Esophagus muscularis mucosa (tissue), 4 donors: ENCODE measurements at regions not wholly inside any gene's neighbourhood (a gene's known extent, or its start where the extent isn't known, plus 50 kb on each side); places are given as distances from the start of the nearest gene placed in this dataset.

ENCODE experiments used
- DNase-seq: peaks from one replicate; pipeline ENCODE4 v3.0.0-alpha.2; 2017; ENCODE audit errors: extremely low spot score
- H3K27ac ChIP-seq, 4 donors: fragments of 200-600 bp; sonication (generic); replicated peaks in 1 of 4; 1 replicate in 3 of 4; 2 replicates in 1 of 4; pipeline ENCODE4 v1.5.1; 2016 to 2019; ENCODE audit warnings: mild to moderate bottlenecking in 1 of 4
- H3K27me3 ChIP-seq, 4 donors: fragments of 200-600 bp; sonication (generic); one replicate each; pipeline versions ENCODE4 v1.5.1 to v1.6.0; 2016 to 2019
- H3K36me3 ChIP-seq, 4 donors: fragments of 200-600 bp; sonication (generic); one replicate each; pipeline ENCODE4 v1.5.1; 2016 to 2019
- H3K4me1 ChIP-seq, 4 donors: fragments of 200-600 bp; sonication (generic); one replicate each; pipeline ENCODE4 v1.5.1; 2016 to 2019
- H3K4me3 ChIP-seq, 4 donors: fragments of 200-600 bp; sonication (generic); 1 replicate in 2 of 4; 2 replicates in 2 of 4; pipeline ENCODE4 v1.5.1; 2016 to 2019; ENCODE audit warnings: mild to moderate bottlenecking in 4 of 4, moderate library complexity in 1 of 4
- H3K9me3 ChIP-seq, 4 donors: fragments of 200-600 bp; sonication (generic); 1 replicate in 3 of 4; 2 replicates in 1 of 4; pipeline ENCODE4 v1.5.1; 2016 to 2019
- CTCF ChIP-seq, 3 experiments: fragments of 200-600 bp in 2 of 3; fragments of 450-650 bp in 1 of 3; sonication (generic) in 2 of 3; IDR thresholded peaks; one replicate each; pipeline ENCODE4 v1.5.1; 2017 to 2019; ENCODE audit warnings: antibody characterized with exemption in 3 of 3, mild to moderate bottlenecking in 2 of 3, moderate library complexity in 1 of 3
- EP300 ChIP-seq: sonication (generic); formaldehyde crosslinking; IDR thresholded peaks from one replicate; pipeline ENCODE4 v1.6.1; 2017; ENCODE audit warnings: antibody characterized with exemption
- POLR2A ChIP-seq: fragments of 450-650 bp; IDR thresholded peaks from one replicate; pipeline ENCODE4 v1.6.1; 2017; ENCODE audit warnings: antibody characterized with exemption, moderate library complexity, mild to moderate bottlenecking, low read depth
- POLR2AphosphoS5 ChIP-seq, 2 donors: sonication (generic); formaldehyde crosslinking; IDR thresholded peaks; one replicate each; pipeline ENCODE4 v1.6.1; 2017; ENCODE audit warnings: antibody characterized with exemption in 2 of 2
- WGBS: methylation state at CpG from one replicate; pipeline ENCODE4 v1.1.5; 2018; 5-methylcytosine and 5-hydroxymethylcytosine counted together
- intact Hi-C: fragments of 100-400 bp; cut with DNase I; formaldehyde crosslinking; loops from one replicate; pipeline ENCODE4 v1.15.1; 2023

DNA sequence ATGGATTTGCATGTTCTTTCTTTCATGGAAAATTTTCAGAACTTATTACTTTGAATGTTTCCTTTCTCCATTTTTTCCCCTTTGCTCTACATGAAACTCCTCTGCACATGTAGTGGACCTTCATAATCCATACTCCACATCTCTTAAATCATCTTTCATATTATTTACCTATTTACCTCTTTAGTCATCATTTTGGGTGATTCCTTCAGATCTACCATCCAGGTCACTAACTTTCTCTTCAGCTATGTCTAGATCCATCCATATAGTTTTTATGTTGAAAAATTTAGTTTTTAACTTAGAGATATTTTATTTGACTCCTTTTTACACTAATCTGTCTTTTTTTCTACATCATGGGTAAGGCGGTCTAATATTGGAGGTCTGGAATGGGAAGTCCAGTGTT is 586.6 kb downstream of the NR2F1-AS1 start:
- no peaks in the 10 kb centered on the region for H3K36me3 ChIP-seq
- H3K9me3 ChIP-seq, result peaks cover 0 to 11% (median 5%) of the 10 kb centered on the region in 4 donors
- H3K4me3 ChIP-seq, result no peak overlapping the region
- no peak overlapping the region for H3K27ac ChIP-seq
- intact Hi-C loops, result no loop called here
- no peak for DNase-seq
- TF ChIP-seq POLR2A (no peak), CTCF (IDR thresholded peaks at IDR 0.05) (no peak)
- WGBS, result 100% methylated on average over 1 of the region's 1 CpG
- no peaks in the 10 kb centered on the region for H3K27me3 ChIP-seq
- peaks cover 0 to 10% (median 6%) of the 10 kb centered on the region in 4 donors for H3K4me1 ChIP-seq

- intact Hi-C loops, result no loop called here
- H3K9me3 ChIP-seq, result peaks cover 0 to 11% (median 5%) of the 10 kb centered on the region in 4 donors
- H3K4me1 ChIP-seq, result peaks cover 0 to 10% (median 6%) of the 10 kb centered on the region in 4 donors
- no peaks in the 10 kb centered on the region for H3K36me3 ChIP-seq
- no peak overlapping the region for H3K4me3 ChIP-seq
- DNase-seq, result no peak
- H3K27ac ChIP-seq, result no peak overlapping the region
- TF ChIP-seq POLR2AphosphoS5 (IDR thresholded peaks at IDR 0.05) (no peak), CTCF (IDR thresholded peaks at IDR 0.05) (no peak), EP300 (no peak), POLR2A (no peak)
- no peaks in the 10 kb centered on the region for H3K27me3 ChIP-seq
Measured at GRCh38 chr5:92992073-92992472, 588.9 kb downstream of the NR2F1-AS1 start.

GRCh38 chr5:92991581-92992067 is 589.4 kb downstream of the NR2F1-AS1 start:
- WGBS, result 14% methylated on average over 3 of the region's 3 CpGs
- TF ChIP-seq EP300, result no peak
- TF ChIP-seq POLR2AphosphoS5 (IDR thresholded peaks at IDR 0.05), result no peak
- no peak for TF ChIP-seq POLR2A
- TF ChIP-seq CTCF (IDR thresholded peaks at IDR 0.05), result no peak
- intact Hi-C loops, result no loop called here
- Histone ChIP-seq H3K27ac (no peak overlapping the region), H3K4me1 (peaks cover 0 to 10% (median 6%) of the 10 kb centered on the region in 4 donors), H3K27me3 (no peaks in the 10 kb centered on the region), H3K9me3 (peaks cover 0 to 11% (median 5%) of the 10 kb centered on the region in 4 donors), H3K4me3 (no peak overlapping the region), H3K36me3 (no peaks in the 10 kb centered on the region)
- DNase-seq, result no peak

DNA sequence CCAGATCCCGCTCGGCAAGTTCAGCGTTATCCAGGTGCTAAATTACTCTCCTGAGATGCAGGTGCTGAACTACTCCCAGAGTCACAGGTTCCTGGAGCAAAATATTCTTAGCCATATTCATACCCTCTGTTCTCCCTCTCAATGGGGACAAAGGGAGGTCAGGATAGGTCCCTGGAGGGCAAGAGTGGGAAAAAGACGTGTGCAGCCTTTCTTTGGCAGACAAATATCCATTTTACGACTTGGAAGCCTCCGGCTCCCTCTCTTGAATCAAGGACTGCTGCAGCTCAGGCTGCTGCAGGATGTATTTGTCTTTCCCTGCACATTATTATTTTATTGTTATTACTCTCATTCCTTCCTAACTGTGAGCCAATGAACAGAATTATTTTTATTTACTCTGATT is 590.2 kb downstream of the NR2F1-AS1 start:
- intact Hi-C loops, result no loop called here
- no peak for DNase-seq
- H3K9me3 ChIP-seq, result peaks cover 0 to 11% (median 5%) of the 10 kb centered on the region in 4 donors
- TF ChIP-seq POLR2AphosphoS5 (IDR thresholded peaks at IDR 0.05) (no peak), POLR2A (no peak), EP300 (no peak), CTCF (IDR thresholded peaks at IDR 0.05) (no peak)
- H3K27me3 ChIP-seq, result no peaks in the 10 kb centered on the region
- H3K36me3 ChIP-seq, result no peaks in the 10 kb centered on the region
- 74% methylated on average over 6 of the region's 6 CpGs for WGBS
- H3K4me3 ChIP-seq, result no peak overlapping the region
- peaks cover 0 to 10% (median 6%) of the 10 kb centered on the region in 4 donors for H3K4me1 ChIP-seq
- H3K27ac ChIP-seq, result no peak overlapping the region

DNA sequence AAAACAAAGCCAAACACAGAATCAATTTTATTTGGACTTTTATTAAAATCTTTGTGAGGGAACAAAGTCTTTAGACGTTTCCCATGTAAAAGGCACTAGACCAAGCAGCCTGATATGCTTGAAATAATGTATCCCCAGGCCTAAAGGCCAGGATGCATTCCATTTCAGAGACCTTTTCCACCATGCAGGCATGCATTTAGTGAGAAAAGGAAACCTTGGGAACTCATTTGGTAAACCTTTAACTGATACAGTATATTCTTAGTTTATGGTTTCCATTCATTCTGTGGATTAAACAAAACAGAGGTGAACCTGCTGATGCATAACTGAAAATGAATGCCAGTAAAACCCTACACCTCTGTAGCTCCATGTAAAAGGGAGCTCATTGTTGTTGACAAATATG is 600.0 kb downstream of the NR2F1-AS1 start:
- Histone ChIP-seq H3K4me1 (no peaks in the 10 kb centered on the region), H3K27me3 (no peaks in the 10 kb centered on the region), H3K36me3 (no peaks in the 10 kb centered on the region), H3K9me3 (no peaks in the 10 kb centered on the region), H3K27ac (no peak overlapping the region), H3K4me3 (no peak overlapping the region)
- no peak for DNase-seq
- WGBS, result 80% methylated on average over 1 of the region's 1 CpG
- intact Hi-C loops, result no loop called here
- no peak for TF ChIP-seq CTCF (IDR thresholded peaks at IDR 0.05)
- no peak for TF ChIP-seq POLR2AphosphoS5 (IDR thresholded peaks at IDR 0.05)
- no peak for TF ChIP-seq POLR2A
- no peak for TF ChIP-seq EP300
